ENCODE measurements at regions not wholly inside any gene's neighbourhood (a gene's known extent, or its start where the extent isn't known, plus 50 kb on each side); places are given as distances from the start of the nearest gene placed in this dataset.

DNA sequence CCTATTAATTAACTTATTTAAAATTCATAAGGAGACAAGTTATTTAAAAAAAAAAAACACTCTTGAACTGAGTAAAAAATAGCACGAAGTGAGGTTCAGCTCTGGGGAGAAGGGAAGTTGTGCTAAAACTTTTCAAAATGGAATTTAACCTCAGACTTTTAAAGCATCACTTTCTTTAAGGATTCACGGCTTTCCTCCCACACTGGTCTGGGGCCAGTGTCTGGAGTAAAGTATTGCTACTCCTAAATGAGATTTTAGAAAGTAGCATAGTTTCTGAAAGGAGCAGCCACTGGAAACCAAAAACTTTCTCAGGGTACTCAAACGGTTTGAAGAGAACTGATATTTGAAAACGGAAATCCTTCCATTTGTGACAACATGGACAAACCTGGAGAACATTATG is 97.7 kb upstream of the CYP1B1 start (continued):
- TF ChIP-seq, protein P1, sequence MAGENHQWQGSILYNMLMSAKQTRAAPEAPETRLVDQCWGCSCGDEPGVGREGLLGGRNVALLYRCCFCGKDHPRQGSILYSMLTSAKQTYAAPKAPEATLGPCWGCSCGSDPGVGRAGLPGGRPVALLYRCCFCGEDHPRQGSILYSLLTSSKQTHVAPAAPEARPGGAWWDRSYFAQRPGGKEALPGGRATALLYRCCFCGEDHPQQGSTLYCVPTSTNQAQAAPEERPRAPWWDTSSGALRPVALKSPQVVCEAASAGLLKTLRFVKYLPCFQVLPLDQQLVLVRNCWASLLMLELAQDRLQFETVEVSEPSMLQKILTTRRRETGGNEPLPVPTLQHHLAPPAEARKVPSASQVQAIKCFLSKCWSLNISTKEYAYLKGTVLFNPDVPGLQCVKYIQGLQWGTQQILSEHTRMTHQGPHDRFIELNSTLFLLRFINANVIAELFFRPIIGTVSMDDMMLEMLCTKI (IDR thresholded peaks at IDR 0.05; ENCODE audit: partially characterized antibody): no peak

DNA sequence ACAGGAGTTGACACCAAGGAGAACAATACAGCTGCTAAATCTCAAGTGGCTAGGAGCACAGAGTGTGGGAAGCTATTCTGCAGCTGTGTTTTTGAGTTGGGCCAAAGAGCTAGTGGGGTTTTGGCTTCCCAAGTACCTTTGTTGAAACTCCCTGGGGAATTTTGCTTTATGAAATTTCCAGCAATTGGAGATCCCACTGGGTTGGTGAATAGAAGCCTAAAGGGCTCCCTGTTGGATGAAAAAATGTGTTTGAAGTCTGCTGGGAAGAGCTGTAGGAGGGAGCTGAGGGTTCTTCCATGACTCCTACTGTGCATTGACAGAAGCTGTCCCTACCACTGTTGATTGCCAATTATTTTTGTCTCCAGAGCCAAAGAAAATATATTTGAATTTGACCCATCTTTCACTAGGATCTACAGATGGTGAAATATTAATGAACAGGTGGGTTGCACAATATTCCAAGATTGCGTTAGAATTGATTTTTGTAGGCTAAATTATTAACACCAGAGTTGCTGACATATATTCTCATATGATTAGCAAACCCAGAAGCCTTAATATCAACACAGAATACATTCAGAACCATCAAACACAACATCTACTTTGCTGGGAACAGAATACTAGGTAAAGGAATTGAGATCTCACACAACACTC is 95.4 kb upstream of the CYP1B1 start:
- Histone ChIP-seq H2AFZ (ENCODE audit: low read depth, low read length) (no peak overlapping the region), H3K27ac (ENCODE audit: extremely low read depth, low read depth, low read length) (no peak overlapping the region), H3K4me2 (ENCODE audit: insufficient read depth, low read length) (no peak overlapping the region), H3K9me1 (ENCODE audit: control insufficient read depth, insufficient read depth, low read length) (no peaks in the 10 kb centered on the region), H3K79me2 (ENCODE audit: control insufficient read depth, insufficient read depth, low read length) (no peaks in the 10 kb centered on the region), H3K36me3 (ENCODE audit: control insufficient read depth, insufficient read depth, low read length) (no peaks in the 10 kb centered on the region), H3K27me3 (ENCODE audit: control insufficient read depth in 2 of 2, insufficient read depth in 2 of 2, low read length in 2 of 2) (peaks cover 0 to under 1% of the 10 kb centered on the region in 2 experiments; a peak in 2 of 5 replicates), H4K20me1 (replicated peaks; ENCODE audit: control insufficient read depth, insufficient read depth, low read length) (no peaks in the 10 kb centered on the region), H3K4me3 (no peak overlapping the region), H3K4me1 (replicated peaks in 1 of 2; ENCODE audit: control insufficient read depth in 2 of 2, insufficient read depth in 2 of 2, low read length in 2 of 2) (no peaks in the 10 kb centered on the region), H3K9me3 (replicated peaks; ENCODE audit: control insufficient read depth, insufficient read depth, low read depth, low read length) (no peaks in the 10 kb centered on the region), H3K9ac (ENCODE audit: insufficient read depth in 1 of 2, low read depth in 2 of 2, low read length in 2 of 2) (no peak overlapping the region)
- FAIRE-seq (no peak), DNase-seq (ENCODE audit: extremely low read depth in 1 of 4, low spot score in 3 of 4) (no peak), ATAC-seq (no peak)
- in situ Hi-C loops (cut with MboI) (no loop called here), intact Hi-C loops (cut with micrococcal nuclease) (no loop called here)
- WGBS (ENCODE audit: insufficient coverage, low coverage, missing lambda C conversion rate): 0% methylated on average over 1 of the region's 1 CpG
- BruUV-seq (replicated peaks): no TSS peak
- ChIA-PET CTCF (ENCODE audit: low intra/inter-chr PET ratio) (no interaction called here), POLR2A (interaction anchor here (1.1 kb wide), 1 partner anchor 8 kb away, joined by 4 read pairs; no protein-coding TSS in a partner anchor)
- TF ChIP-seq, protein P2, sequence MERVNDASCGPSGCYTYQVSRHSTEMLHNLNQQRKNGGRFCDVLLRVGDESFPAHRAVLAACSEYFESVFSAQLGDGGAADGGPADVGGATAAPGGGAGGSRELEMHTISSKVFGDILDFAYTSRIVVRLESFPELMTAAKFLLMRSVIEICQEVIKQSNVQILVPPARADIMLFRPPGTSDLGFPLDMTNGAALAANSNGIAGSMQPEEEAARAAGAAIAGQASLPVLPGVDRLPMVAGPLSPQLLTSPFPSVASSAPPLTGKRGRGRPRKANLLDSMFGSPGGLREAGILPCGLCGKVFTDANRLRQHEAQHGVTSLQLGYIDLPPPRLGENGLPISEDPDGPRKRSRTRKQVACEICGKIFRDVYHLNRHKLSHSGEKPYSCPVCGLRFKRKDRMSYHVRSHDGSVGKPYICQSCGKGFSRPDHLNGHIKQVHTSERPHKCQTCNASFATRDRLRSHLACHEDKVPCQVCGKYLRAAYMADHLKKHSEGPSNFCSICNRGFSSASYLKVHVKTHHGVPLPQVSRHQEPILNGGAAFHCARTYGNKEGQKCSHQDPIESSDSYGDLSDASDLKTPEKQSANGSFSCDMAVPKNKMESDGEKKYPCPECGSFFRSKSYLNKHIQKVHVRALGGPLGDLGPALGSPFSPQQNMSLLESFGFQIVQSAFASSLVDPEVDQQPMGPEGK (CRISPR knock-in tag; IDR thresholded peaks at IDR 0.05; ENCODE audit: borderline replicate concordance): no peak
- TF ChIP-seq ARHGAP35 (IDR thresholded peaks at IDR 0.05; ENCODE audit: partially characterized antibody) (no peak), ETS2 (tag; IDR thresholded peaks at IDR 0.05; ENCODE audit: borderline replicate concordance, poor library complexity, severe bottlenecking) (no peak), ZNF764 (CRISPR knock-in tag; IDR thresholded peaks at IDR 0.05; ENCODE audit: low read depth) (no peak), SRSF9 (IDR thresholded peaks at IDR 0.05; ENCODE audit: borderline replicate concordance, low read depth, low read length) (no peak), MED1 (CRISPR knock-in tag; IDR thresholded peaks at IDR 0.05; ENCODE audit: borderline replicate concordance) (no peak), CREBBP (IDR thresholded peaks at IDR 0.05; ENCODE audit: low read depth, low read length) (no peak), HDAC6 (IDR thresholded peaks at IDR 0.05; ENCODE audit: low read depth, low read length) (no peak), PURB (CRISPR knock-in tag; IDR thresholded peaks at IDR 0.05; ENCODE audit: low read depth) (no peak), SIN3B (IDR thresholded peaks at IDR 0.05; ENCODE audit: low read depth) (no peak)
- TF ChIP-seq, protein P3, sequence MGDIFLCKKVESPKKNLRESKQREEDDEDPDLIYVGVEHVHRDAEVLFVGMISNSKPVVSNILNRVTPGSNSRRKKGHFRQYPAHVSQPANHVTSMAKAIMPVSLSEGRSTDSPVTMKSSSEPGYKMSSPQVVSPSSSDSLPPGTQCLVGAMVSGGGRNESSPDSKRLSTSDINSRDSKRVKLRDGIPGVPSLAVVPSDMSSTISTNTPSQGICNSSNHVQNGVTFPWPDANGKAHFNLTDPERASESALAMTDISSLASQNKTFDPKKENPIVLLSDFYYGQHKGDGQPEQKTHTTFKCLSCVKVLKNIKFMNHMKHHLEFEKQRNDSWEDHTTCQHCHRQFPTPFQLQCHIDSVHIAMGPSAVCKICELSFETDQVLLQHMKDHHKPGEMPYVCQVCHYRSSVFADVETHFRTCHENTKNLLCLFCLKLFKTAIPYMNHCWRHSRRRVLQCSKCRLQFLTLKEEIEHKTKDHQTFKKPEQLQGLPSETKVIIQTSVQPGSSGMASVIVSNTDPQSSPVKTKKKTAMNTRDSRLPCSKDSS (IDR thresholded peaks at IDR 0.05; ENCODE audit: low read depth, partially characterized antibody): no peak
- TF ChIP-seq, protein P4, sequence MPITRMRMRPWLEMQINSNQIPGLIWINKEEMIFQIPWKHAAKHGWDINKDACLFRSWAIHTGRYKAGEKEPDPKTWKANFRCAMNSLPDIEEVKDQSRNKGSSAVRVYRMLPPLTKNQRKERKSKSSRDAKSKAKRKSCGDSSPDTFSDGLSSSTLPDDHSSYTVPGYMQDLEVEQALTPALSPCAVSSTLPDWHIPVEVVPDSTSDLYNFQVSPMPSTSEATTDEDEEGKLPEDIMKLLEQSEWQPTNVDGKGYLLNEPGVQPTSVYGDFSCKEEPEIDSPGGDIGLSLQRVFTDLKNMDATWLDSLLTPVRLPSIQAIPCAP (CRISPR knock-in tag; IDR thresholded peaks at IDR 0.05; ENCODE audit: borderline replicate concordance): no peak

Data from K562 (cell line).